H1 (cell line): ENCODE measurements at regions not wholly inside any gene's neighbourhood (a gene's known extent, or its start where the extent isn't known, plus 50 kb on each side); places are given as distances from the start of the nearest gene placed in this dataset.

Source experiments
- CTCF ChIA-PET: fragments of 300-600 bp; sonication (Branson Sonifier 250); formaldehyde crosslinking; loops from one replicate; lab custom pipeline; 2021; ENCODE audit not compliant: partially characterized antibody; lab: Charles Lee
- POLR2A ChIA-PET: fragments of 300-600 bp; sonication (Branson Sonifier 250); formaldehyde crosslinking; loops from one replicate; lab custom pipeline; 2021; ENCODE audit warnings: inconsistent platforms; ENCODE audit not compliant: partially characterized antibody; lab: Charles Lee
- DNase-seq, 2 experiments: peaks; one replicate each; pipeline versions ENCODE4 v3.0.0 to v3.0.0-alpha.2; 2010 to 2022; ENCODE audit warnings: low spot score in 2 of 2, low read depth in 1 of 2, mixed read lengths in 1 of 2
- FAIRE-seq: peaks from 2 replicates; lab custom pipeline; 2011; peaks lifted over from hg19 to GRCh38; lab: Jason Lieb, UNC
- H2AFZ ChIP-seq: 2 replicates; pipeline ENCODE4 v1.8.1; 2012; ENCODE audit warnings: low read length, inconsistent platforms
- H2AK5ac ChIP-seq: 2 replicates; pipeline ENCODE4 v1.6.1; 2013; ENCODE audit warnings: low read depth, low read length
- H2BK120ac ChIP-seq: replicated peaks from 2 replicates; pipeline ENCODE3; 2013; ENCODE audit warnings: low read depth, low read length, inconsistent platforms
- H2BK12ac ChIP-seq: 2 replicates; pipeline ENCODE4 v1.6.1; 2013; ENCODE audit warnings: low read depth, low read length
- H2BK15ac ChIP-seq: 2 replicates; pipeline ENCODE4 v1.6.1; 2013; ENCODE audit warnings: low read length
- H2BK20ac ChIP-seq: 2 replicates; pipeline ENCODE4 v1.6.1; 2013; ENCODE audit warnings: low read length
- H2BK5ac ChIP-seq: 2 replicates; pipeline ENCODE4 v1.6.1; 2013; ENCODE audit warnings: low read depth, low read length
- H3K14ac ChIP-seq: 2 replicates; pipeline ENCODE4 v1.6.1; 2013; ENCODE audit warnings: inconsistent platforms; ENCODE audit not compliant: insufficient read length
- H3K18ac ChIP-seq: 2 replicates; pipeline ENCODE4 v1.6.1; 2013; ENCODE audit warnings: low read length; ENCODE audit errors: extremely low read depth
- H3K23ac ChIP-seq: 2 replicates; pipeline ENCODE4 v1.6.1; 2013; ENCODE audit warnings: inconsistent platforms; ENCODE audit not compliant: insufficient read length
- H3K23me2 ChIP-seq: 2 replicates; pipeline ENCODE4 v1.6.1; 2013; ENCODE audit warnings: low read depth, low read length
- H3K27ac ChIP-seq: 2 replicates; pipeline ENCODE4 v1.6.1; 2011; ENCODE audit warnings: low read depth, low read length, inconsistent platforms
- H3K27me3 ChIP-seq, 4 experiments: replicated peaks in 1 of 4; 1 replicate in 1 of 4; 2 replicates in 3 of 4; pipeline versions ENCODE4 v1.6.1 to v1.8.1; 2011 to 2013; ENCODE audit warnings: low read length in 3 of 4, mild to moderate bottlenecking in 3 of 4, inconsistent platforms in 2 of 4, mixed read lengths in 2 of 4, moderate library complexity in 1 of 4; ENCODE audit not compliant: control insufficient read depth in 3 of 4, insufficient read depth in 3 of 4; ENCODE audit errors: extremely low read depth in 1 of 4
- H3K36me3 ChIP-seq, 4 experiments: 2 replicates each; pipeline versions ENCODE4 v1.6.1 to v1.8.1; 2011 to 2013; ENCODE audit warnings: mild to moderate bottlenecking in 4 of 4, low read length in 3 of 4, moderate library complexity in 2 of 4, control low read depth in 1 of 4, inconsistent platforms in 1 of 4; ENCODE audit not compliant: insufficient read depth in 4 of 4, control insufficient read depth in 2 of 4
- H3K4ac ChIP-seq: replicated peaks from 2 replicates; pipeline ENCODE3; 2013; ENCODE audit warnings: low read length, low read depth, mixed read lengths, inconsistent platforms; ENCODE audit not compliant: insufficient read length
- H3K4me1 ChIP-seq, 4 experiments: replicated peaks in 1 of 4; 1 replicate in 1 of 4; 2 replicates in 3 of 4; pipeline versions ENCODE4 v1.6.1 to v1.8.1; 2011 to 2013; ENCODE audit warnings: low read length in 3 of 4, inconsistent platforms in 2 of 4, mixed read lengths in 1 of 4; ENCODE audit not compliant: insufficient read depth in 4 of 4, control insufficient read depth in 3 of 4
- H3K4me2 ChIP-seq, 2 experiments: 2 replicates each; pipeline versions ENCODE4 v1.6.1 to v1.8.1; 2011 to 2013; ENCODE audit warnings: low read depth in 2 of 2, low read length in 2 of 2, control low read depth in 1 of 2, inconsistent platforms in 1 of 2, mild to moderate bottlenecking in 1 of 2; ENCODE audit not compliant: insufficient read depth in 1 of 2
- H3K4me3 ChIP-seq, 4 experiments: fragments of 200-600, 300-600 bp in 1 of 4; sonication (generic), shearing (Covaris generic), sonication (Bioruptor Twin) in 1 of 4; 2 replicates each; pipeline versions ENCODE4 v1.5.1 to v1.8.1; 2011 to 2016; ENCODE audit warnings: low read length in 4 of 4, low read depth in 3 of 4, control low read depth in 2 of 4, inconsistent platforms in 2 of 4, mild to moderate bottlenecking in 2 of 4, mixed read lengths in 1 of 4, moderate library complexity in 1 of 4; ENCODE audit not compliant: insufficient read depth in 2 of 4; ENCODE audit errors: extremely low read depth in 1 of 4
- H3K56ac ChIP-seq: replicated peaks from 2 replicates; pipeline ENCODE3; 2013; ENCODE audit warnings: low read depth, mild to moderate bottlenecking, mixed read lengths, low read length, inconsistent platforms; ENCODE audit not compliant: insufficient read length
- H3K79me1 ChIP-seq: 2 replicates; pipeline ENCODE4 v1.6.1; 2013; ENCODE audit warnings: low read depth, low read length, control low read depth
- H3K79me2 ChIP-seq, 2 experiments: 2 replicates each; pipeline versions ENCODE4 v1.6.1 to v1.8.1; 2012 to 2013; ENCODE audit warnings: low read length in 2 of 2, mild to moderate bottlenecking in 2 of 2, inconsistent platforms in 1 of 2; ENCODE audit not compliant: insufficient read depth in 2 of 2, control insufficient read depth in 1 of 2
- H3K9ac ChIP-seq, 4 experiments: replicated peaks in 1 of 4; 1 replicate in 1 of 4; 2 replicates in 3 of 4; pipeline versions ENCODE4 v1.6.1 to v1.8.1; 2011 to 2013; ENCODE audit warnings: low read depth in 3 of 4, low read length in 3 of 4, control low read depth in 2 of 4, mild to moderate bottlenecking in 2 of 4, moderate library complexity in 2 of 4, inconsistent platforms in 1 of 4; ENCODE audit errors: extremely low read depth in 1 of 4
- H3K9me3 ChIP-seq, 2 experiments: 2 replicates each; pipeline versions ENCODE4 v1.6.1 to v1.8.1; 2012 to 2013; ENCODE audit warnings: mild to moderate bottlenecking in 2 of 2, moderate library complexity in 2 of 2, control low read depth in 1 of 2, inconsistent platforms in 1 of 2, low read depth in 1 of 2, low read length in 1 of 2, mixed read lengths in 1 of 2; ENCODE audit not compliant: insufficient read depth in 2 of 2
- H4K20me1 ChIP-seq, 2 experiments: replicated peaks in 1 of 2; 2 replicates each; pipeline versions ENCODE3 to v1.8.1; 2011 to 2013; ENCODE audit warnings: inconsistent platforms in 2 of 2, low read length in 2 of 2, mild to moderate bottlenecking in 1 of 2; ENCODE audit not compliant: insufficient read depth in 2 of 2, control insufficient read depth in 1 of 2
- H4K5ac ChIP-seq: 2 replicates; pipeline ENCODE4 v1.6.1; 2013; ENCODE audit warnings: low read length, low read depth, mixed read lengths, inconsistent platforms; ENCODE audit not compliant: insufficient read length
- H4K8ac ChIP-seq: 2 replicates; pipeline ENCODE4 v1.8.0; 2013; ENCODE audit warnings: mild to moderate bottlenecking, moderate library complexity, low read length, inconsistent platforms; ENCODE audit not compliant: insufficient read depth; ENCODE audit errors: extremely low read depth
- H4K91ac ChIP-seq: replicated peaks from 2 replicates; pipeline ENCODE3; 2013; ENCODE audit warnings: low read length, mixed read lengths, inconsistent platforms; ENCODE audit not compliant: insufficient read length
- POU5F1 ChIP-seq: IDR thresholded peaks from 2 replicates; pipeline ENCODE4 v1.6.1; 2011; ENCODE audit warnings: low read depth, mild to moderate bottlenecking, low read length, moderate library complexity
- SP4 ChIP-seq: IDR thresholded peaks from 2 replicates; pipeline ENCODE4 v1.6.1; 2012; ENCODE audit warnings: low read length, inconsistent platforms
- WGBS, 2 experiments: shearing (Covaris generic) in 1 of 2; methylation state at CpG; one replicate each; pipeline versions ENCODE4 v1.1.6 to v1.1.7; 2013 to 2015; ENCODE audit warnings: low lambda C conversion rate in 2 of 2, mixed read lengths in 2 of 2, inconsistent platforms in 1 of 2, low coverage in 1 of 2, missing lambda C conversion rate in 1 of 2; ENCODE audit not compliant: insufficient replicate concordance in 2 of 2, insufficient coverage in 1 of 2, insufficient read length in 1 of 2; ENCODE audit errors: extremely low coverage in 1 of 2, missing lambda C conversion rate in 1 of 2; 5-methylcytosine and 5-hydroxymethylcytosine counted together

- H3K4ac ChIP-seq, result no peak overlapping the region
- H3K27ac ChIP-seq, result no peak overlapping the region
- H3K27me3 ChIP-seq, result no peaks in the 10 kb centered on the region
- no peak overlapping the region for H3K9ac ChIP-seq
- H3K4me1 ChIP-seq, result peaks cover 0 to 3% (median under 1%) of the 10 kb centered on the region in 4 experiments; a peak in 1 of 7 replicates
- H3K18ac ChIP-seq, result no peak overlapping the region
- no peak overlapping the region for H2BK12ac ChIP-seq
- no peak overlapping the region for H3K4me3 ChIP-seq
- H3K79me2 ChIP-seq, result no peaks in the 10 kb centered on the region
- H4K5ac ChIP-seq, result no peak overlapping the region
- 79% methylated on average over 2 of the region's 2 CpGs; no CpG with 5 or more reads in 1 of the 2 experiments for WGBS, 2 experiments
- H3K14ac ChIP-seq, result no peak overlapping the region
- no peaks in the 10 kb centered on the region for H3K79me1 ChIP-seq
- no peaks in the 10 kb centered on the region for H4K20me1 ChIP-seq
- H2BK120ac ChIP-seq, result no peak overlapping the region
- no peak overlapping the region for H3K23ac ChIP-seq
- H2BK20ac ChIP-seq, result no peak overlapping the region
- H2AFZ ChIP-seq, result no peak overlapping the region
- H3K56ac ChIP-seq, result no peak overlapping the region
- no peak for FAIRE-seq
- ChIA-PET CTCF (no interaction called here), POLR2A (no interaction called here)
- no peak overlapping the region for H4K91ac ChIP-seq
- TF ChIP-seq POU5F1 (no peak), SP4 (no peak)
- H2BK15ac ChIP-seq, result no peak overlapping the region
- H2AK5ac ChIP-seq, result no peak overlapping the region
- H3K36me3 ChIP-seq, result no peaks in the 10 kb centered on the region
- no peak overlapping the region for H3K4me2 ChIP-seq
- no peaks in the 10 kb centered on the region for H3K9me3 ChIP-seq
- no peaks in the 10 kb centered on the region for H3K23me2 ChIP-seq
- DNase-seq, result no peak
- no peak overlapping the region for H4K8ac ChIP-seq
- no peak overlapping the region for H2BK5ac ChIP-seq
These were observed 974.1 kb upstream of the ACVR2A start for GRCh38 chr2:146870691-146871090.
